Activated T-helper 1 cell treated with Interleukin-2 at 50 U/mL for 16 hours (primary cell): ENCODE measurements at regions not wholly inside any gene's neighbourhood (a gene's known extent, or its start where the extent isn't known, plus 50 kb on each side); places are given as distances from the start of the nearest gene placed in this dataset.

Source experiments
- DNase-seq: peaks from one replicate; pipeline ENCODE4 v3.0.0-alpha.2; 2020; ENCODE audit warnings: low read depth

DNA sequence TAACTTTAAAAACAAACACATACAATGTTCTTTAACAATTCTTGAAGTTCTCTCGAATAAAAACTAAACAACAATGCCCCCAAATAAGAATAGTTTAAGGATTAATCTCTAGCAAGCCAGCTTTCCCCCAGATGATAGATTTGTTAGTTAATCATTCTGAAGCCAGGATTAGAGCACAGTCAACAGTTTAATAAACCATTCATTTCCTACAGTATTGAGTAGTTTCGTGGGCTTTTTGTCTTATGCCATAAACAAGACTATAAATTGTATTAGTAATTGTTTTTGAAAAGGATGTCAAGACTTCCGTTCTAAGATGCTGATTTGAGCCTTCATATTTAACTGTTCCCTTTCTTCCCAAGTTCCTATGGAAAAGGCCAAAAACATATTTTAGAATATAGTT is 136.6 kb downstream of the PIK3R1 start:
- DNase-seq, result no peak

DNA sequence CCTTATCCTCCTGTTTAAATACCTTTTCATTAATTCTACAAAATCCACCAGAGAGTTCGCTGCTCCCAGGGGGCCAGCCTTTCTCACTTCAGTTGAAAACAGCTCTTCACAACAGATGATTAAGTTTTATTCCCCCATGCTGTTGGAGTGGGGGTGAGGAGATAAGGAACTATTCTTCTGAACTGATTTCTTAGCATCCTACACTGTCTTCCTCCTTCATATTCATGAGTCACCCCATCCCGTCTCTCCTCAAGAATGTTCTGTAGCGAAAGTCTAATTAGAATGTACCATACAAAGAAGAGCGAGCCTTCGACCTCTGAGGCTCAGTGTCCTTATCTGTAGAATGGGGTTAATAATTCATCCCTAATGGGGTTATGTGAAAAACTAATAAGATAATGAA is 138.0 kb downstream of the PIK3R1 start:
- no peak for DNase-seq

DNA sequence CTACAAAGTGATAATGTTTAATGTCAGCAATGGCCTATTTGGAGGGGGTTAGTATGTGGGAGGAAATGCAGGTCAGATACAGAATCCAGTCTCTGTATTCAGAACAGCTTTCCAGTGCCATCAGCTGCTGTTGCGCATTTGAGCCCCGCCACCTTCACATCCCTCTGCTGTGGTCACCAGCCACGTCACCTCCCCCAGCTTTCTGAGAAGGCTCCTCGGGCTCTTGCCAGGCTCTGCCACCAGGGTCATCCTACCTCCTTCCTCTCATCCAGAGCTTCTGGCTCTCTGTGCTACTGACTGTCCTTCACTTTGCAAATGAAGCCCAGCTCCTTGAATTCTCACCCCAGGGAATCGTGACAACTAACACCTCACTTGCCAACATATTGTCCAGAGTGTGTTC is 138.8 kb downstream of the PIK3R1 start:
- DNase-seq, result no peak

DNA sequence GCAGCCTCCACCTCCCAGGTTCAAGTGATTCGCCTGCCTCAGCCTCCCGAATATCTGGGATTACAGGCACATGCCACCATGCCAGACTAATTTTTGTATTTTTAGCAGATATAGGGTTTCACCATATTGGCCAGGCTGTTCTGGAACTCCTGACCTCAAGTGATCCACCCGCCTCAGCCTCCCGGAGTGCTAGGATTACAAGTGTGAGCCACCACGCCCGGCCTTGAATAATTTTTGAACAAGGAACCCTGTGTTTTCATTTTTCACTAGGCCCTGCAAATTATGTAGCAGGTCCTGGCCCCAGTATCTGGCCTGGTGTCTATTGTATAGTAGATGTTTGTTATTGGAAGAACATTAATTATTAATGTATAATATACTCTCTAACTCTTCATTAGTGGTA is 140.7 kb downstream of the PIK3R1 start:
- DNase-seq, result no peak

DNA sequence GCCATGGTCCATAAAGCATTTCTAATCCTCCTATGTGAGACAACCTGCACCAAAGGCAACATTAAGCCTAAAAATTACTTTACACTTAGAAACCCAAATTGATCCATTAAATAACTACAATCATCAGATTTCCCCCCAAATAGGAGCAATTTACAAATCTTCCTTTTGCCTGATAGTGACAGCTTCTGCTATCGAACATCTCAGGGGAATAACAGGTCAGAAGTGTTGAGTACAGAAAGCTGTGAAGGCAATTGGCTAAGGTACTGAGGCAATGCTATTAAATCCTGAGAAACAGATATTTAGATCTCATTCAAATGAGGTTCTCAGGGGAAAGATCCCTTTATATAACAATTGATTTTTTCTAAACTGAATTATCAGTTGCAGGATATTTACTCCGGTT is 141.1 kb downstream of the PIK3R1 start:
- DNase-seq, result no peak

DNA sequence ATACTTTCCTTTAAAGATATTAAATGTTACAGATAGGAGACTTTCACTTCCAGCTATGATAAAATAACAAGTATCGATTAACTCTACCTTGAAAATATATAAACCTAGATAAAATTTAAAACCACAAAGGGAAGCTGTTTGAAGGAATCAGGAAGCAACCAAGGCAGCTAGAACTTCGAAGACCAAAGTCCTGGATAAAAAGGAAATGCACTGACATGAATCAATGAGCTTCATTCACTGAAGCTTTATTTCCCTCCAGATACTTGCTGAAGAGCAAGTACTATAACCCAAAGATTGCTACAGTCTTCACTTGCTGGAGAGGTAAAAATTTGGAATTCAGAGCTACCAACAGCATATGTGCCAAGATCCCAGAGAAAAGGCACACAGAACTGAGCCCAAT is 144.1 kb downstream of the PIK3R1 start:
- no peak for DNase-seq

DNA sequence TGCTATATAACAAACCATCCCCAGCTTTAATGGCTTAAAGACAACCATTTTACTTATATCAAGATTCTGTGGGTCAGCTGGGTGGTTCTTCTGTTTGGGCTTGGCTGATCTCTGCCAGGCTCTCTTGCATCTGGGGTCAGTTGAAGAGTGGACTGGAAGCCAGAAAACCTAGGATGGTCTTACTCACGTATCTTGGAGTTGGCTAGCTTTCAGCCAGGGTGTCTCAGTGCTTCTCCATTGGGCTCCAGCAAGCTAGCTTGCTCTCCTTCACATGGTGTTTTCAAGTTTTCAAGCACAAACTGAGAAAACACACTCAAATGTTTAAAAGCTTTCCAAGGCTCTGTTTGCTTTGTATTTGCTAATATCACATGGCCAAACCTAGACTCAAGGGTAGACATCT is 146.8 kb downstream of the PIK3R1 start:
- DNase-seq, result no peak

DNA sequence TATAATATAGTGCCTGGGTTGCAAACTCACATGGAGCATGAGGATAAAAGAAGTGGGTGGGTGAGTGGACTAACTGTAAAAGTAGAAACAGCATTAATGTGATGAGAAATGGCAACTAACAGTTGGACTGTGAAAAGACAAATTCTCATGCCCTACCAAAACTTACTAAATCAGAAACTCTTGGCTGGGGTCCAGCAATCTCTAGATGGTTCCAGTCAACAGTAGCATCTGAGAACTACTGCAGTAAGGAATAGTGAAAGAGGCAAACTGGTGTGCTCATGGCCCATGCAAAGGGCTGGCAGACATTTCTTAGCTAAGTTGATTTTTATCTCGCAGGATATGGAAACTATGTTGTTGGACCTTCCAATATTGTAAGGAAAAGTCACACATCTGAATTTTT is 150.3 kb downstream of the PIK3R1 start:
- no peak for DNase-seq

DNA sequence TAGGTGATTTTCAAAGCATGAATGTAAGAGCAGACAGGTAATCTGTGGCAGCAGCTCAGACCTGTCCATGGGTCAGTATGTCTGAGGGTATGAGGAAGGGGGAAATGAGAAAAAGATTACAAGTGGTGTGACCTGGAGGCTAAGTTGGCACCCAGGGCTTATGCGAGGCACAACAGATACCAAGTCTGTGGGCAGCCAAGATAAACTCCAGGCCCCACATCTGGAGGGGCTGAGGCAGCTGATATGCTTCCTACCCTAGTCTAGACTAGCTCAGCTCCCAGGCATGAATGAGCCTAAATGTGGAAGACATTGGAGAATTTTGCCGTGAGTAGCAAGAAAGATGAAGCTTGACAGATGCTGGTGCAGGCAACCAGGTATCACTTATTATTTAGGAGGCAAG is 151.7 kb downstream of the PIK3R1 start:
- no peak for DNase-seq

DNA sequence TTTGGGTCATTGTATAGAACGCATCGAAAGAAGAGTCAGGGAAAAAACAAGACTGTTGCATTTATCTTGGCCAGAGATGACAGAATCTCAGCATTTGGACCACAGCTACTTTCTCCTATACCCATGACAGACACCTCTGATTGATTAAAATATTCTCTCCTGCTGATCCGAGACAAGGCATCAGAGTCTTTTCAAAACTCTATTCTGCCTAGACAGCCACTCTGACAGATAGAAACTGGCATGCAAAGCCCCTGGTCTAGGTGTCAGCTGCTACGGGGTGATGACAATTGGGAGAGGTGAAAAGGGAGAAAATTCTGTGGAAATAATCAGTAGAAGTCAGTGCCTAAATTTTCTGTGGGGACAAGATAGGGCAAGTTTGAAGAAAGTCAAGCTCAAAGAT is 152.2 kb downstream of the PIK3R1 start:
- DNase-seq, result no peak

DNA sequence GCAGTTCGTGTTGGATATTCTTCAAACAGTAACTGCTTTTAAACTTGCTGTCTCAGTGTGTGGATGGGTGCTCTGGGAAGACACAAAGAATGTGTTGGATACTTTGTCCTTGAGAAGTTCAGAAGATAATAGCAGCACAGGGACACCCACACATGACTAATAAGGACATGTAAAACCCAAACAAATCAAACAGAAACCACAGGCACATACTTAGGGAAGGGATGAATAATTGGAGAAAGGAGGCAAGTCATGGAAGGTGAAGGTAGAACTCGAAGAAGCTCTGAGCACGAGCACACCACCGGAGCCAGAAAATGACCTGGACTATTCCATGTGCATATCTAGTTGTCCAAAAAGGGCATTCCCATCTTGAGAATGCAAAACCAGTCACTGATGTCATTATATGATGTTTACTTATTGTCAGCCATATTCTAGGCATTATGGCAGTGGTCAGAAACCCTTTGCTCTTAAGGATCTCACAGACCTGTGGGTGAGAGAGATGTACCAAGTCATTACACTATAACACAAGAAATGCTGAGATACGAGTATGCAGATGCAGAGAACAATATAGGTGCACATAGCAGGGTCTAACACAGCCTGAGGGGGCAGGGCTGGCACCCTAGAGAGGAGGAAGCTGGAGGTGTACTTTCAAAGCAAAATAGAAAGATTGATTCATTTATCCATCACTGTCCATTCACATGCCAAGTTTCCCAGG is 152.9 kb downstream of the PIK3R1 start:
- DNase-seq, result no peak

DNA sequence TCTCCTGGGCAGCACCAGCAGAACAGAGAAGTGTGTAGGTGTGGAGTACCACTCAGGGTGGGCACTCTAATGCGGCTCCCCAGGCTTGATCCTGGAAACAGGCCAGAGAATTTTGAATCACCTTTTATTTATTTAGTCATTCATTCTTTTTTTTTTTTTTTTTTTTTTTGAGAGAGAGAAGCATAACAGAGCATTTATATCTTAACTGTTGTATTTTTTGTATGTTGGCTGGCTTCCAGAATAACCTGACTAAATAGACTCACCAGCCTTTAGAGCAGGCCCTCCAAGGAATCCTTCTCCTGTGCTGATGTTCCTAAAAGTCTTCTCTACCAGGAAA is 153.4 kb downstream of the PIK3R1 start:
- no peak for DNase-seq

DNA sequence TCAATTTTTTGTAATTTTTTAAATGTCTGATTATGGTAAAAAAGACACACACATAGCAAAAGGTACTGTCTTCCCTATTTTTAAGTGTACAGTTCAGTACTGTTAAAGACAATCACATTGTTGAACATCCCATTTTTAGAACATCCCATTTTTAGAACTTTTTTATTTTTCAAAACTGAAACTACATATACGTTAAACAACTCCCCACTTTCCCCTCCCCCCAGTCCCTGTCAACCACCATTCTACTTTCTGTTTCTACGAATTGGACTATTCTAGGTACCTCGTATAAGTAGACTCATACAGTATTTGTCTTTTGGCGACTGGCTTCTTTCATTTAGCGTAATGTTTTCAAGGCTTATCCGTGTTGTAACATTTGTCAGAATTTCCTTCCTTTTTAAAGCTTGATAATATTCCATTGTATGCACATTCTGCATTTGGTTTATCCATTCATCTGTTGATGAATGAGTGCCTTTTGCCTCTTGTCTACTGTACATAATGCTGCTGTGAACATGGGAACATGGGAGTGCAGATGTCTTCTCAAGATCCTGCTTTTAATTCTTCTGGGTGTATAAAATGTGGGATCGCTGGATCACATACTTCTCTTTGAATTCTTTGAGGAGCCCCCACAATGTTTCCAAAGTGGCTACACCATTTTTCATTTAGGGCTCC is 154.0 kb downstream of the PIK3R1 start:
- DNase-seq, result no peak

DNA sequence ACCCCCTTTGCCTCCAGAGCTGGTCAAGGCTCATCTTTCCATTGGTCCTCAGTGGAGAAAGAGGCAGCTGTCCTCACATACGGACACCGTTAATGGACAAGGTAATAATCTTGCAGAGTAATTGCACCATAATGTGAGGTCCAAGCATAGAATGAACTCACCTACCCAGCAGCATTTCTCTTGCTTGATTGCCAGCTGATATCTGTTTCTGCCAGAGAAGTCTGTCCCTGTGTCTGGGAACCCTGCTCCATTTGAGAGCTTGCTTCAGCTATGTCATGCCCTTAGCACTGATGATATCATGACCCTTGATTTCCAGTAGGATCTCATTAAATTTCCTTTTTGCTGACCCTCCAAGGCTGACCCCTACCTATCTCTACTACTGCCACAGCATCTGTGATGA is 154.6 kb downstream of the PIK3R1 start:
- DNase-seq, result no peak

DNA sequence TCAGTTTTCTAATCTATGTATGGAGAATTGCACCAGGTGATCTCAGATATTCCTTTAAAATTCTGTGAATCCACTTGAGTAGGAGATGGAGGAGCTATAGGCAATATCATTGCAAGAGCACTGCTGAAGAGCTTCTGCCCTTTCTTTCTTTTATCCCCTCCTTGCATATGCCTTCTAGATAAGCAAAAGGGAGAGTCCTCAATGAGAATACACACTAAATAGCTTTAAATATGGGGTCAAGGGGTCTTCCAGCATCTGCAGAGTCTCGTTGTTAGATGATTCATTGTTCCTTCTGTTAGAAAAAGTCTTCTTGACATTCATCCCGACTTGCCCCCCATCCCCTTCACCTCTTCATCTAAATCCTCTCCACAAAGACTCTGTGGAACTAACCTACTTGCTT is 156.1 kb downstream of the PIK3R1 start:
- no peak for DNase-seq

DNA sequence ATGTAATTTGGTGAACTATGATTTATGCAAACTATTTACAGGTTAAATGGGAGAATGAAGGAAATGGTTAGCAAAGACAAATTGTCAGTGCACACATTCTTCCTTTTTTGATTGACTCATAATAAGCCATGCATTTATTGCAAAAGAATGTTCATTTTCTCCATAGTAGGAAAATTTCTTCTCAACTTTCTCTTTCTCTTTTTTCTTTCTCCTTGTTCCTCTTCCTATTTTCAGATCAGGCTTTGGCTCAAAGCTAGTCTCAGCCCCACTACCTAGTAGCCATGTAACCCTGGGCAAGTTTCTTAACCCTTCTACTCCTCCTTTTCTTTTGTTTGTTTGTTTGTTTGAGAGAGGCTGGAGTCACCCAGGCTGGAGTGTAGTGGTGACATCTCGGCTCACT is 156.6 kb downstream of the PIK3R1 start:
- DNase-seq, result no peak

DNA sequence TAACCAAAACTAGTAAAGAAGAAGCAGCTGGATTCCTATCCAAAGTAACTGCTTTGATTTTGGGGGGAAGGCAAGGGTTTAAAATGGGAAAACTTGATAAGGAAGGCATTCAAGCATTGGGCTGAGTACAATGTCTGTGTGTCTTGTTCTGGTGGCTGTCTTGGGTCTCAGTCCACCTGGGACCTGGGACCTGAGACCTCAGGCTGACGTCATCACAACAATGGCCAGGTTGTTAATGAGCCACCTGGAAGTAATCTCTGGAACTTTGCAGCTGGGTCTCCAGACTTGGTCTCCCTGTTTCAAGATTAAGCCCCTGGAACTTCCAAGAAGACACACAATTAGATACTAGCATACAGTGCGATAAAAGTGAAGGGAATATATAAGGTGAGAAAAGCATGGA is 157.5 kb downstream of the PIK3R1 start:
- no peak for DNase-seq

DNA sequence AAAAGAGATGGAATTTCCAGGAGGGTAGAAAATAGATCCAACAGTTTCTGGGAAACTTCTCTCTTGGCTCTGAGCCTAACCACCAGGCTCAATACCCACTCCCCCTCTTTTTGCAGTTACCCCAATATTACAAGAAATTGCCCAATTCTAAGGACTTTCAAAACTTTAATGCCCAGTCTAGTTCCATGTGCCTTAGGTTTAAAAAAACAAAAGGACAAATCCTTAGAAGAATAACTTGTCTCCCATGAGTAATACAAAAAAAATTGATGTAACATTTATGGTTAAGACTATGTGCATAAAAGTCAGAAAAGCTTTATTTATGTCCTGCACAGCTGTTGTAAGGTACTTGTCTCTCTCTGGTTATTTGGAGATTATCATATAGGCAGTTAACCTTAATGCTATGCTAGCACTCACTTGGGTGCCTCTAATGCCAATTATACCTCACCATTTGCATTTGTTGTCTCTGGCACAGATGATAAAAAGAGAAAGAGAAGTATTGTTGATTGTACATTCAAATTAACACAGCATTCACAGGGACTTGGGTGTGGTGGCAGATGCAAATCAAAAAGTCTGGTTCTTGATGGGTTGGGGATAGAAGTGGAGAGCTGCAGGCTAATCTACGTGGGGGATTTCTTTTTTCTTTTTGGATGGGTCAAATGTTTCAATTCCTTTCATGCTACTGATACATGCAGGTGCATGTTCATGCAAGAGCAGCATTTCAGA is 159.4 kb downstream of the PIK3R1 start:
- DNase-seq, result no peak

DNA sequence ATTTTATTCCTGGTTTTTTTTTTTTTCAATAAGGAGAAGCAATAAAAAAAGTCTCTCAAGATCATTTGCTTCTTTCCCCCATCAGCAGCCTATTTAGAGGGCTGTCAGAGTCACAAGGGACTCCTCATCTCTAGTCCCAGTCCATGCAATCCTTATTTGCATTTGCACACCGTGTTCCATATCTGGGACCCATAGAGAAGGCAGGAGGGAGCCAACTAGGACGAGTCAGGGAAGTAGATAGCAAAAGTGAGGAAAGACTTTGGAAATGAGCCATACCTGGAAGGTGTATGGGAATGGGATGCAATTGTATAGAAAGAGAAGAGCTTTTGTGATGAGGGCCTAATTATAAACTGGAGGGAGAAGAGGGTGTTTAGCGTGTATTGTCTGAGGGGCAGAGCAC is 160.0 kb downstream of the PIK3R1 start:
- no peak for DNase-seq

DNA sequence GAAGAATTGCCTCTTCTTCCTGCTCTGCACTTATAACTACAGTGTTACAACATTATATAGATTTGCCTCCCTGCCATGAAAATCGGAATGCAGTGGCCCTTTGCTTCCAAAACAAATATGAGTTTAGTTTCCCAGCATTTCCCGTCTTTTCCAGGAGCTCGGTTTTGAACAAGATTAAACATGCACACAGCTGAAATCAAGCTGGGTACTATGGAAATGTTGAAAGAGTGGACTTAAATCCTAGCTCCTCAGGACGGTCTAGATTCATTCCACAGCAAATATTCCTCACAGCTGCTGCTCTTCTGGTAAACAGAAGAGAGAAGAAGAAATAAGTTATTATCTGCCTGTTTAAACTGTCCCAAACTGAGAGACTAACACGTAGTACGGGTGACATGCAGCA is 161.4 kb downstream of the PIK3R1 start:
- DNase-seq, result no peak

DNA sequence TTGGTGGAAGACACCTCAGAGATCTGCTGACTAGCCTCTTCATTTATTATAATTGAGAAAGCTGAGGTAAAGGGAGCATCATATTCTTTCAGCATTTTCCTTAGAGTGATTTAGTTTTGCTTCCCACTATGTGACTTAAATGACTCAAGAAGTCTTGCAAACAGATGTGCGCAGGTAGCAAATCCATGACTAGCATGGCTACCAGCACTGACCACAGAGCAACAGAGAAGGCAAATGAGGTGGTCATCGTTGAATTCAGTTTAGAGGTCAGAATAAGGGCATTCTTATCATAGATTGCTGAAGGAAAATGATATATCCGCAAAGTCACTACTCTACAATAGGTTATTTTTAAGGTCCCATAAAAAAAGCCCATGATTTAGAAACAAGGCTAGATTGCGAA is 162.2 kb downstream of the PIK3R1 start:
- no peak for DNase-seq

DNA sequence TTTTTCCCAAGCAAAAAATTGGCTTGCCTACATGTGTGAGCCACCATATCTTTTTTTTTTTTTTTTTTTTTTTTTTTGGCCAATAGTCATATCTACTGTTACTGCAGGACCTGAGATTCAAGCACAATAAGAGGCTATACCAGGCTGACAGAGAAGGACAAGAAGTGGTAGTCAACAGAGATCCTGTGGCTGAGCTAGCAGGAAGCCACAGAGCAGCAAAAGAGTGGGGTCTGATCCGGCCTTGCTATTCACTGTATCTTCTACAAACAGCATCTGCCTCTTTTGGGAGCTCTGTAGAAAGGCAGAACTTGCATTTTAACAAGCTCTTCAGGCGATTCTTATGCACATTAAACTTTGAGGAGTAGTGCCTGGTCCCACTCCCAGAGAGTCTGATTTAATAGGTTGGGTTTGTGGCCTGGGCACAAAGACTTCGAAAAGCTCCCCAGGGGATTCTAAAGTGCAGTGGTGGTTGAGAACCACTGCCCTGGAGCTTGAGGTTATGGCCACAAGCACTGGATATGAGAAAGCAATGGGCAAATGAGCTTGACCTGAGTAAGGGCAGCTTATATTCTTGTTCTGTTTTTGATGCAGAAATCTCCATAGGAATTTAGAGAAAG is 162.8 kb downstream of the PIK3R1 start:
- no peak for DNase-seq
